Stimulated activated CD4-positive, alpha-beta T cell treated with anti-CD3 and anti-CD28 coated beads, Interleukin-15, amount 100 ng/mL, for 24 hours (primary cell): ENCODE measurements at regions not wholly inside any gene's neighbourhood (a gene's known extent, or its start where the extent isn't known, plus 50 kb on each side); places are given as distances from the start of the nearest gene placed in this dataset.
"Not testable (repeated sequence)": the region's sequence is repeated elsewhere in the genome, so short reads cannot be mapped to it uniquely, and the experiment has no call there.

Source experiments
- DNase-seq: peaks from one replicate; pipeline ENCODE4 v3.0.0-alpha.2; 2020

GRCh38 chr2:7094231-7094741 lies 177.1 kb downstream of the RNF144A start:
- DNase-seq: no peak

DNA sequence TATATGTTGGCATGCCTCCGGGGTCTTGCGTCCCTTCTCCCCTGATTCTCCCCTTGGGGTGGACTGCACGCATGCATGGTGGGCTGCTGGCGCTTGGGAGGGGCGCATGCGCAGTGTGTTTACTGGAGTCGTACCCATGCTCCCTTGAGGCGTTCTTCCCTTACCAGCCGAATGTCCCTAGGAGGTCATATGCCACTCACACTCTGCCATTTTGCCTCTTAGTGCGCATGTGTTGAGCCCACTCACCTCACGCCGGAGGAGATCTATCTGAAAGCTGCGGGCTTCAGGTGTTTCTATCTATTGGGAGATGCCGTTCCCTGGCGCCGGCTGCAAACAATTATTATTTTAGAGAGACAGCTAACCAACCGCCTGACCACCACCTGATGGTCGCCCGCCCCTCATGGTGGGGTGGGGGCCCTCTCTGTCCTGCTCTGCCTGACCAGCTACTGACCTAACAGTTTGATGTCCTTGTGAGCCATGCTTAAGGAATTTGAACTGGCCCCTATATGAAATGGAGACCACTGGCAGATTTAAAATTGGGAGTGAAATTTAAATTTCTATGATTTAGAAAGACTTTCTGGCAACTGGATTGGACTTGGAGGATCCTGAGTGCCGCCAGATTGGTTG lies 179.6 kb downstream of the RNF144A start:
- no peak for DNase-seq

DNA sequence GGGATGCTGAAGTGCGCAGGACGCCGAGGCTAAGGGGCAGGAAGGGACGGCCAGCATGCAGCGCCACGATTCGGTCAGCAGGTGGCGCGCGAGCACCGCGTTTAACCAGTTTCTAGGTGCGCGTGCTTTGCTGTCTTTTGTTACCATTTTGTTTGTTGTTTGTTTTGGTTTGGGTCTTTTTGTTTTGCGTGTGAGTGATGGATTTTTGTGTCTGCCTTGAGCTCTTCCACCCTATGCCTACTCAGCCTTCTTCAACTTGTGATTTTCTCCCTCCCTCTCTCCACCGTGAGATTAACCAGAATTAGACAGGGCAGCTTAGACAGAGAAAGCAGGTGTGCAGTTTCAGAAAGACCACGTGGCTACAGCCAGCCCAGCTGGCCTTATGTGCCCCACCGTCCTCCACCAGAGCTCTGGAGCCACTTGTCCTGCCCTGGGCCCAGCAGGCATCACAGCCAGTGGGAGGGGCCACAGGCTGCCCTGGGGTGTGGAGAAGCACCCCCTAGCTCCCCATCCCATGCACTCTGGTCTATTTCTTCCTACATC lies 180.2 kb downstream of the RNF144A start:
- peak; percentile 80 for DNase-seq

GRCh38 chr2:7098816-7099215 lies 181.6 kb downstream of the RNF144A start:
- no peak for DNase-seq

GRCh38 chr2:7099687-7100086 lies 182.5 kb downstream of the RNF144A start:
- not testable (repeated sequence) for DNase-seq

DNA sequence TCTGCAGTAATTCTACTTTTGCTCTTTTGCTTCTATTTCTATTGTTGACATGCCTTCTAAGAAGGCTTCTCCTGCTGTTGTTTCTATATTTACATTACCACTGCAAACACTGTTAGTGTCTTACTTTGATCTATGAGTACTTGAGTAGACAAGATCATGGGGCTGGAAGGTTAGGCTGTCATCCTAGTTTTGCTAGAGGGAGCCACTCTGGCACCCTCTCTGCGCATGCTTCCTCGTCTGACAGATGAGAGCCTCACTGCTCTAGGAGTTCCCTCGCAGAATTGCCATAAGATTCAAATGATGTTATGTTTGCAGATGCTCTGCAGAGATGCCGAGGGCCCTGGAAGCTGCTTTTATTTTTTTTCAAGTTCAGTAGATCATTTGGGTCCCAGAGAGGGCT lies 185.6 kb downstream of the RNF144A start:
- no peak for DNase-seq

DNA sequence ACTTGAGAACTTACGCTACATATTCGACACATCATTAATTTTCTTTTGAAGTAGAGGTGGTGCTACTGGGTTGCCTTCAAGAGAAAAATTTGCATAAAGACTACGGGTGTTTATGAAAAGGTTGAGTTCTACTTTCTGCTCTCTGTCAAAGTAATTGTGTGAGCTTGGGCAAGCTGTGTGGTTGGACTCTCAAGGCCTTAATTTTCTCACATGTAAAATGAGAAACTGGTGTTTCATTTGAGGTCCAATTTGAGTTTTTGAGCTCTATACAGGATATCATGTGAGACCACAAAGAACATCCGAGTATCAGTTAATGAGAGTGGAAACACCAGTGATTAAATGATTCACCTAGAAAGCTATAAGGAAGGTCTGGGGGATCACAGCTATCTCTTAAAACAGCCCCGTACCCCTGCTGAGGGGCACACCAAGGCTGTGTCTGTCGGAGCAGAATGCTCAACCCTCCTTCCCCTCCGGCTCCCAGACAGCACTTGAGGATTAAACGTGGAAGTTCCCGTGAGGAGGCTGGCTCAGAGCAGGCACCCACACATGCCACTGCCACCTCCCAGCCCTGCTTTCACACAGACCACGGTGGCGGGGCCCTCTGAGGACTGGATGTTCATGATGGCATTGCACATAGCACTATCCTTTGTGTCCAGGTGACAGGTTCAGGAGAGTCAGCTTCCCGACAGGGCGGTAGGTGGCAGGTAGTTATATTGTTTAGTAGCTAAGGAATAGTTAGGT lies 191.8 kb downstream of the RNF144A start:
- no peak for DNase-seq

- DNase-seq: no peak
These were observed 192.3 kb downstream of the RNF144A start for GRCh38 chr2:7109533-7109885.

DNA sequence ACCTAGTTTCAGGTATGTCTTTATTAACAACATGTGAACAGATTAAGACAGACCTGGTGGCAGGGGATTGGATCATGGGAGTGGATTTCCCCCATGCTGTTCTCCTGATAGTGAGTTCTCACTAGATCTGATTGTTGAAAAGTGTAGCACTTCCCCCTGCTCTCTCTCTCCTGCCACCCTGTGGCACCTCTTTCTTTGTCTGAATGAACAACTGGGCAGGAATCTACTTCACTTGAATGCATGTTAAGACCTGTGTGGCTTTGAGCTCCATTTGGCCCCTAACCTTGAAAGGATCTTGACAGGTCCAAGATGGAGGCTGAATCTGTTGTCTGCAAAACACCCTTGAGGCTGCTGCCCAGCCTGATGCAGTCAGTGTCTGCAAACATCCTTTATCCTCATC lies 194.4 kb downstream of the RNF144A start:
- no peak for DNase-seq

- no peak for DNase-seq
These were observed 198.2 kb downstream of the RNF144A start for GRCh38 chr2:7115364-7115763.

- no peak for DNase-seq
These were observed 198.7 kb downstream of the RNF144A start for GRCh38 chr2:7115906-7116305.

GRCh38 chr2:7116511-7116910 lies 199.3 kb downstream of the RNF144A start:
- DNase-seq: no peak

DNA sequence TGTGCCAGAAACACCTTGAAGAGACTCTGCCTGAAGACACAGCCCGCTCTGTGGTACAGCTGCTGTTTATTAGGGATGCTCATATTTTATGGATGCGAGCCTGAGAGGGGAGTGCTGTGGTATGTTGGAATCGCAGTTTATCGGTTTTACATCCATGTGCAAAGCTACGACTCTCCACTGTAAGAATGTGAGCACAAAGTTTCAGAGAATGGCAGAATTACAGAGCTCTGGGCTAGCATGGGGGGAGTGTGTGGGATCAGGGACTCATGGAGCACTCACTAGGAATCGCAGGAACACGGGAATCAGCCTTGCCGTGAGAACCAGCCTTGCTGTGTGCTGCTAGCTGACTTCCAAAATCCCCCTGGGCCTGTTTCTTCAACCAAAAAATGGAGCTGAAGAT lies 199.9 kb downstream of the RNF144A start:
- DNase-seq: no peak

- DNase-seq: no peak
These were observed 201.5 kb downstream of the RNF144A start for GRCh38 chr2:7118606-7119131.

- peak; percentile 18 for DNase-seq
These were observed 202.1 kb downstream of the RNF144A start for GRCh38 chr2:7119132-7119835.

DNA sequence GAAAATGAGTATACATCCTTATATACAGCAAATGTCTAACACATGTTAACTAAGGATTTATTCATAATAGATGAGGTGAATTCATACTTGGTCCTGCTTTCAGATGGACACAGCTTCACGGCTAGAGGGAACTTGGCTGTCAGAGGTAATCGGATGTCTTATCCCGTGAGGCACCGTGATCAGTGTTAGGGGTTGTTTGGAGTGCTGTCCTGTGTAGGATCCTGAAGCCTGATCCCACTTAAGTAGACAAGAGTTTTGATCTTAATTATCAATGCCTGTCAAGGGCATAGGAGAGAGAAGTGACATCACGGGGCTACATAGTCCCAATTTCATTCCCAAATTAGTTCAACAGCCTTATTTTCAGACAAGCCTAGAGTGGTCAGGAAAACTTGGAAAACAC lies 204.6 kb downstream of the RNF144A start:
- no peak for DNase-seq

- no peak for DNase-seq
These were observed 209.9 kb downstream of the RNF144A start for GRCh38 chr2:7127156-7127555.

GRCh38 chr2:7127687-7128086 lies 210.5 kb downstream of the RNF144A start:
- DNase-seq: no peak

DNA sequence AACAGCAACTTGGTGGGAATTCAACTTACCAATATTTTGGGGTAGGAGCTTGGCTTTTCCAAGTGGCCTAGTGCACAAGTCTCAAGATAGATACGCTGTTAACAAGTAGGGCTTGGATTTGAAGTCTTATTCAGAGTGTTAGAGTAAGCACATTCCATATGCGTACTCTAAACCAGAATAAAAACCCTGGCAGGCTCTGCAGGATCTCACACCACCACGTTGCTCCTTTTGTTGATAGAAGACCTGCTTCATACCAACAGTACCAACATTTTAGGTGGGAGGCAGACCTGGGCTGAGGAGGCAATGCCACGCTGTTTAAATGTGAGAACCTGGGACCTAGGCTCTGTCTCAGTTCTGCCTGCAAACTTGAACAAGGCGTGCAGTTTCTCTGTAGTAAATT lies 214.0 kb downstream of the RNF144A start:
- no peak for DNase-seq

- no peak for DNase-seq
These were observed 215.5 kb downstream of the RNF144A start for GRCh38 chr2:7132753-7133152.

- DNase-seq: no peak
These were observed 216.3 kb downstream of the RNF144A start for GRCh38 chr2:7133521-7133920.

DNA sequence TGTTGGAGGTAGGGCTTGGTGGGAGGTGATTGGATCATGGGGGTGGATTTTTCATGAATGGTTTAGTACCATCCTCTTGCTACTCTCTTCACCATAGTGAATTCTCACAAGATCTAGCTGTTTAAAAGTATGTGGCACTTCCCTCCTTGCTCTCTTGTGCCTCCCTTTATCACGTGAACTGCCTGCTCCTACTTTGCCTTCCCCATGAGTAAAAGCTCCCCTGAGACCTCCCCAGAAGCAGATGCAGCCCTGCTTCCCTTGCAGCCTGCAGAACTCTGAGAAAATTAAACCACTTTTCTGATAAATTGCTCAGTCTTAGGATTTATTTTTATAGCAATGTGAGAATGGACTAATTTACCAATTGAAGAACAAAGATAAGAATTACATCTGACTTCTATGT lies 223.1 kb downstream of the RNF144A start:
- no peak for DNase-seq

- no peak for DNase-seq
These were observed 228.5 kb downstream of the RNF144A start for GRCh38 chr2:7145707-7146106.

DNA sequence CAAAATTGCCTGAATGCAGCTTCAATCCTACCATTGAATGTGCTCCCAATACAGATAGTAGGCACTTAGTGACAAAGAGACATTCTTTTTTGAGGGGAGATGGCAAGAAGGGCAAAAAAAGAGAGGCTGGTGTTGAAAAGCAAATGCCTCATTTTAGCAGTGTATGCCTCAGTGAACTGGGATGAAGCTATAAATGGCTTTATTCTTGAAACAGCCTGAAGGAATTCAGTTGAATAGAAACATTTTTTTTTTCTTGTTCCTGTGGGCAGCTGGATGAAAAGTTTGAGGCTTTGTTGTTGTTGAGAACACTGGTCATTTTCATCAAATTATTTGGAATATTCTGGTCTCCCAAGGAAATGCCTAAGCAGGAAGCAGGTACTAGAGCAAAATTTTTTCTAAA lies 228.9 kb downstream of the RNF144A start:
- no peak for DNase-seq
